WTC11 (cell line): ENCODE measurements at regions not wholly inside any gene's neighbourhood (a gene's known extent, or its start where the extent isn't known, plus 50 kb on each side); places are given as distances from the start of the nearest gene placed in this dataset.
"Not testable (repeated sequence)": the region's sequence is repeated elsewhere in the genome, so short reads cannot be mapped to it uniquely, and the experiment has no call there.

ENCODE experiments used
- ATAC-seq: fragments of 200-7000 bp; cut with Tn5 transposase; 2 replicates; pipeline ENCODE4 v1.10.0; 2021; ENCODE audit warnings: mild to moderate bottlenecking, moderate library complexity
- CTCF ChIA-PET: fragments of 300-600 bp; sonication (Branson Sonifier 250); formaldehyde crosslinking; loops from one replicate; lab custom pipeline; 2021; ENCODE audit warnings: antibody characterized with exemption; lab: Charles Lee
- POLR2A ChIA-PET: fragments of 350-600 bp; sonication (Branson Sonifier 250); formaldehyde crosslinking; loops from one replicate; lab custom pipeline; 2021; ENCODE audit warnings: antibody characterized with exemption; lab: Charles Lee
- DNase-seq: peaks from one replicate; pipeline ENCODE4 v3.0.0; 2021; ENCODE audit warnings: low spot score
- H3K27ac Mint-ChIP-seq: 2 replicates; pipeline ENCODE4 v1.8.0; 2021; ENCODE audit warnings: mixed read lengths
- H3K27me3 Mint-ChIP-seq: 2 replicates; pipeline ENCODE4 v1.8.0; 2021; ENCODE audit warnings: low read depth, mild to moderate bottlenecking, moderate library complexity, mixed read lengths
- H3K36me3 Mint-ChIP-seq: 2 replicates; pipeline ENCODE4 v1.8.0; 2021; ENCODE audit warnings: mixed read lengths
- H3K4me1 Mint-ChIP-seq: 2 replicates; pipeline ENCODE4 v1.8.0; 2022; ENCODE audit warnings: mixed read lengths
- H3K4me3 Mint-ChIP-seq: 2 replicates; pipeline ENCODE4 v1.8.0; 2021; ENCODE audit warnings: mild to moderate bottlenecking, moderate library complexity, mixed read lengths
- H3K9me3 Mint-ChIP-seq: 2 replicates; pipeline ENCODE4 v1.8.0; 2021; ENCODE audit warnings: mixed read lengths
- CREB1 ChIP-seq: sonication (generic); formaldehyde crosslinking; IDR thresholded peaks from 2 replicates; pipeline ENCODE4 v1.8.0; 2023; ENCODE audit warnings: mild to moderate bottlenecking, missing genetic modification reagents
- PRRX2 ChIP-seq: fragments of 250-450 bp; sonication (Bioruptor Pico); IDR thresholded peaks from 2 replicates; pipeline ENCODE4 v1.8.0; 2021; ENCODE audit warnings: mild to moderate bottlenecking
- ZNF219 ChIP-seq: sonication (generic); formaldehyde crosslinking; IDR thresholded peaks from 2 replicates; pipeline ENCODE4 v1.8.0; 2023; ENCODE audit warnings: missing genetic modification reagents, mild to moderate bottlenecking, borderline replicate concordance
- ZNF423 ChIP-seq: fragments of 250-450 bp; sonication (Bioruptor Pico); IDR thresholded peaks from 2 replicates; pipeline ENCODE4 v2.1.2; 2022; ENCODE audit warnings: mild to moderate bottlenecking, moderate library complexity
- TF ChIP-seq, protein P1 (sequence below): sonication (generic); formaldehyde crosslinking; IDR thresholded peaks from 2 replicates; pipeline ENCODE4 v1.8.0; 2022; ENCODE audit warnings: mild to moderate bottlenecking, missing genetic modification reagents
- TF ChIP-seq, protein P2 (sequence below): sonication (generic); formaldehyde crosslinking; IDR thresholded peaks from 2 replicates; pipeline ENCODE4 v1.8.0; 2022; ENCODE audit warnings: missing genetic modification reagents

DNA sequence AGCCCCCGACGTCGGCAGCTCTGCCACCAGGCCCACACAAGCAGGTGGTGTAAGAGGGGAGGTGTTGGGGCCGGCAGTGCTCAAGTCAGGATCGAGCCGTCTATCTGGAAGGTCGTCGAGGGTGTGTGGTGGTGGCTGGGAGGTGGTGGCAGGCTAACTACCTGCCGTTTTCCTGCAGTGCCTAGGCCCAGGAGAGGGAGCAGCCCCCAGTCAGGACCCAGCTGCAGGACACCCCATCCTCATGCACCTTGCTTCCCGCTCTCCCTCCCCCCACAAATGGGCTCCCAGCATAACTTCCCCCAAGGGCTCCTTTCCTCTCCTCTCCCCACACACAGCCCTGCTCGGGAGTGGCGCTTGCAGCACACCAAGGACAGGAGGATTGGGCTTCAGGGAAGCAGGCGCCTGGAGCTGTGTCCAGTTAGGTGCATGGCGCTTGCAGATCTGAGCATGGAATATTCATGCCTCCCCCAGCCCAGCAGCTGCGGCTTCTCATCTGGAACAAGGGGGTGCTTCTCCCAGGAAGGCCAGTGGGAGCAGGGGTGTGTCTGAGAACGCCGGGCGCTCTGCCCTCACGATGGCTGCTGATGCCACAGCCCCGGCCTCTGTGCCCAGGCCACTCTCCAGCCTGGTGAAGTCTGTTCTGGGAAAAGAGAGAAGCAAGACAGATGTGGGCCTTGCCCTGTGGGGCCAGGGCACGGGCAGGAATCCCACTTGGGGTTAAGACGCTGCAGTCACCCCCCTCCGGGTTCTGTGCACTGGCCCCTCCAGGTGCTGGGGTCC lies 127.7 kb downstream of the IGLL1 start:
- H3K27me3 Mint-ChIP-seq = peaks cover 3% of the 10 kb centered on the region; the same call in 1 of the 2 replicates
- CTCF ChIA-PET = interaction anchor here (0.6 kb wide), 1 partner anchor 371 kb away, joined by 5 read pairs; no protein-coding TSS in a partner anchor
- no peak for TF ChIP-seq ZNF423 (CRISPR knock-in tag)
- TF ChIP-seq, all 79 proteins: peak for 0
- H3K36me3 Mint-ChIP-seq = no peaks in the 10 kb centered on the region
- H3K9me3 Mint-ChIP-seq = peaks cover under 1% of the 10 kb centered on the region
- POLR2A ChIA-PET = no interaction called here
- no peak overlapping the region for H3K4me3 Mint-ChIP-seq
- no peak overlapping the region for H3K27ac Mint-ChIP-seq
- no peak; the same call in 1 of the 2 replicates for ATAC-seq
- no peaks in the 10 kb centered on the region for H3K4me1 Mint-ChIP-seq
- no peak for DNase-seq

DNA sequence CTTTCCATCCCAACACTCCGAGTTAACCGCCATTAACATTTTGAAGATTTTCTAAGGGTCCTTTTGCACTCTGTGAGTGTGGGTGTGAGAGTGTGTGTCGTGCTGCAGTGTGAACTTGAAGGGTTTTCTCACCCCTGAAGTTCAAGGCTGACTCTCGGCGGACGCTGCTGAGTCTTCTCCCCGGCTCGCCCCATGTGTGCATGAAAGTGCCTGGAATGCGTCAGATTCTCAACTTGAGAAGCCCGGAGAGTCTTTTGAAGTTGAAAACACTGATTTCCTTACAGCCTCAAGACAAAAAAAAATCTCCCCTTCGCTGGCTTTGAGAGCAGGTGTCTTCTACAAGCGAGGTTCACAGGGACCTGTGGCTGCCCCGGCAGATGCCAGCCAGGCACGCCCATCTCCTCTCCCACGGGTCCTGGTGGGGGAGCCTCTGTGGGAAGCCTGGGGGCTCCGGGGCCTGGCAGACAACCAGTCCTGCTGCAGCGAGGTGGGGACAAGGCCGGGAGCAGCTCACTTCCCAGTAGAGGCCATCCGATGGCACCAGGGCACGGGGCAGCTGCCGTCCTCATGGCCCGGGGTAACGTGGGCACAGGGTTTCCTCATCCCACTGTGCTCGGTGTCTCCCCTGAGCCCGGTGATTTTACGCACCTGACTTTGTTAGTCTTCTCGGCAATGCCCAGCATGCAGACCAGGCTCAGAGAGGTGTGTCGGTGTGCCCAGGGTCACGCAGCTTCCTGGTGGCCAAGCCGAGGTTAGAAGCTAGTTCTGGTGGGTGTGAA lies 128.4 kb downstream of the IGLL1 start:
- ATAC-seq, H3K4me1 Mint-ChIP-seq, H3K27ac Mint-ChIP-seq, CTCF ChIA-PET, H3K27me3 Mint-ChIP-seq, H3K9me3 Mint-ChIP-seq, H3K4me3 Mint-ChIP-seq, H3K36me3 Mint-ChIP-seq, DNase-seq, POLR2A ChIA-PET: not testable (repeated sequence)

GRCh38 chr22:23450821-23451220 lies 129.3 kb downstream of the IGLL1 start:
- ATAC-seq, H3K4me3 Mint-ChIP-seq, POLR2A ChIA-PET, CTCF ChIA-PET, H3K27ac Mint-ChIP-seq, H3K4me1 Mint-ChIP-seq, H3K27me3 Mint-ChIP-seq, DNase-seq: not testable (repeated sequence)
- peaks cover 14% of the 10 kb centered on the region for H3K9me3 Mint-ChIP-seq
- H3K36me3 Mint-ChIP-seq = peaks cover 11% of the 10 kb centered on the region

GRCh38 chr22:23450434-23450795 lies 129.7 kb downstream of the IGLL1 start:
- H3K27ac Mint-ChIP-seq = no peak overlapping the region
- no peak for DNase-seq
- TF ChIP-seq CREB1 (no peak), ZNF219 (CRISPR knock-in tag) (no peak), PRRX2 (CRISPR knock-in tag) (no peak)
- TF ChIP-seq, protein P1, sequence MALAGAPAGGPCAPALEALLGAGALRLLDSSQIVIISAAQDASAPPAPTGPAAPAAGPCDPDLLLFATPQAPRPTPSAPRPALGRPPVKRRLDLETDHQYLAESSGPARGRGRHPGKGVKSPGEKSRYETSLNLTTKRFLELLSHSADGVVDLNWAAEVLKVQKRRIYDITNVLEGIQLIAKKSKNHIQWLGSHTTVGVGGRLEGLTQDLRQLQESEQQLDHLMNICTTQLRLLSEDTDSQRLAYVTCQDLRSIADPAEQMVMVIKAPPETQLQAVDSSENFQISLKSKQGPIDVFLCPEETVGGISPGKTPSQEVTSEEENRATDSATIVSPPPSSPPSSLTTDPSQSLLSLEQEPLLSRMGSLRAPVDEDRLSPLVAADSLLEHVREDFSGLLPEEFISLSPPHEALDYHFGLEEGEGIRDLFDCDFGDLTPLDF (CRISPR knock-in tag) = no peak
- TF ChIP-seq, protein P2, sequence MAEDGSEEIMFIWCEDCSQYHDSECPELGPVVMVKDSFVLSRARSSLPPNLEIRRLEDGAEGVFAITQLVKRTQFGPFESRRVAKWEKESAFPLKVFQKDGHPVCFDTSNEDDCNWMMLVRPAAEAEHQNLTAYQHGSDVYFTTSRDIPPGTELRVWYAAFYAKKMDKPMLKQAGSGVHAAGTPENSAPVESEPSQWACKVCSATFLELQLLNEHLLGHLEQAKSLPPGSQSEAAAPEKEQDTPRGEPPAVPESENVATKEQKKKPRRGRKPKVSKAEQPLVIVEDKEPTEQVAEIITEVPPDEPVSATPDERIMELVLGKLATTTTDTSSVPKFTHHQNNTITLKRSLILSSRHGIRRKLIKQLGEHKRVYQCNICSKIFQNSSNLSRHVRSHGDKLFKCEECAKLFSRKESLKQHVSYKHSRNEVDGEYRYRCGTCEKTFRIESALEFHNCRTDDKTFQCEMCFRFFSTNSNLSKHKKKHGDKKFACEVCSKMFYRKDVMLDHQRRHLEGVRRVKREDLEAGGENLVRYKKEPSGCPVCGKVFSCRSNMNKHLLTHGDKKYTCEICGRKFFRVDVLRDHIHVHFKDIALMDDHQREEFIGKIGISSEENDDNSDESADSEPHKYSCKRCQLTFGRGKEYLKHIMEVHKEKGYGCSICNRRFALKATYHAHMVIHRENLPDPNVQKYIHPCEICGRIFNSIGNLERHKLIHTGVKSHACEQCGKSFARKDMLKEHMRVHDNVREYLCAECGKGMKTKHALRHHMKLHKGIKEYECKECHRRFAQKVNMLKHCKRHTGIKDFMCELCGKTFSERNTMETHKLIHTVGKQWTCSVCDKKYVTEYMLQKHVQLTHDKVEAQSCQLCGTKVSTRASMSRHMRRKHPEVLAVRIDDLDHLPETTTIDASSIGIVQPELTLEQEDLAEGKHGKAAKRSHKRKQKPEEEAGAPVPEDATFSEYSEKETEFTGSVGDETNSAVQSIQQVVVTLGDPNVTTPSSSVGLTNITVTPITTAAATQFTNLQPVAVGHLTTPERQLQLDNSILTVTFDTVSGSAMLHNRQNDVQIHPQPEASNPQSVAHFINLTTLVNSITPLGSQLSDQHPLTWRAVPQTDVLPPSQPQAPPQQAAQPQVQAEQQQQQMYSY (CRISPR knock-in tag) = no peak
- TF ChIP-seq, all 79 proteins: peak for 0
- no peaks in the 10 kb centered on the region; the same call in 1 of the 2 replicates for H3K27me3 Mint-ChIP-seq
- CTCF ChIA-PET = no interaction called here
- ATAC-seq = no peak
- POLR2A ChIA-PET = no interaction called here
- H3K4me1 Mint-ChIP-seq = no peaks in the 10 kb centered on the region
- peaks cover 11% of the 10 kb centered on the region for H3K36me3 Mint-ChIP-seq
- H3K9me3 Mint-ChIP-seq = peaks cover 14% of the 10 kb centered on the region
- no peak overlapping the region for H3K4me3 Mint-ChIP-seq

DNA sequence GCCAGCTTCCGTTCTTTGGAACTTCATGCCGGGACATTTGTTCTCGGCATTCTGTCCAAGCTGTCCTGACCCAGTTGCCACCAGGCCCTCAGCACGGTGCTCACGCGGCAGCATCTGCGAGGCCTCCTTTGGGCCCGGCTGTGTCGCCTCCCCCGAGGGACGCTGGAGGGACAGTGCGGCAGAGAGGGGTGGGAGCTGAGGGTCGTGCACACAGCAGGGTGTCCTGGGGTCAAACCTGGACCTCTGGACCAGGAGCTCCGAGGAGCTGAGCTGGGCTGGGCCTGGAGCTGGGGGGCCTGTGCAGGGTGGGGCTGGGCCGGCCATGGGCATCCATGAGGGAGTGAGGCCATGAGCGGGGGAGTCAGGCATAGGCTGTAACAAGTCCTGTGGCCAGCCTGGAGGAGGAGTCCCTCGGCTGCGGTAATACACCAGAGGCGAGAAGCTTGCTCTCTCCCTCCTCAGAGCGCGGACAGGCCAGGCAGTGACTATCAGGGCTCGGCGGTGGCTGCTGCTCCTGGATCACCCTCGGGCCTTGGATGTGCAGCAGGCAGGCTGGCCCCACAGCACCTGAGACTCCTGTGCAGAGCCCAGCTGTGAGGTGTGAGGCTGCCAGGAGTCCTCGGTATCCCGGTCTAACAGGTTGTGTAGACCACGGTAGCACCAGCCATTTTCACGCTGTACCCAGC lies 130.2 kb downstream of the IGLL1 start:
- CTCF ChIA-PET, DNase-seq, H3K4me1 Mint-ChIP-seq, H3K4me3 Mint-ChIP-seq, ATAC-seq, H3K27ac Mint-ChIP-seq, POLR2A ChIA-PET, H3K27me3 Mint-ChIP-seq: not testable (repeated sequence)
- H3K9me3 Mint-ChIP-seq = peaks cover 18% of the 10 kb centered on the region
- peaks cover 11% of the 10 kb centered on the region for H3K36me3 Mint-ChIP-seq

DNA sequence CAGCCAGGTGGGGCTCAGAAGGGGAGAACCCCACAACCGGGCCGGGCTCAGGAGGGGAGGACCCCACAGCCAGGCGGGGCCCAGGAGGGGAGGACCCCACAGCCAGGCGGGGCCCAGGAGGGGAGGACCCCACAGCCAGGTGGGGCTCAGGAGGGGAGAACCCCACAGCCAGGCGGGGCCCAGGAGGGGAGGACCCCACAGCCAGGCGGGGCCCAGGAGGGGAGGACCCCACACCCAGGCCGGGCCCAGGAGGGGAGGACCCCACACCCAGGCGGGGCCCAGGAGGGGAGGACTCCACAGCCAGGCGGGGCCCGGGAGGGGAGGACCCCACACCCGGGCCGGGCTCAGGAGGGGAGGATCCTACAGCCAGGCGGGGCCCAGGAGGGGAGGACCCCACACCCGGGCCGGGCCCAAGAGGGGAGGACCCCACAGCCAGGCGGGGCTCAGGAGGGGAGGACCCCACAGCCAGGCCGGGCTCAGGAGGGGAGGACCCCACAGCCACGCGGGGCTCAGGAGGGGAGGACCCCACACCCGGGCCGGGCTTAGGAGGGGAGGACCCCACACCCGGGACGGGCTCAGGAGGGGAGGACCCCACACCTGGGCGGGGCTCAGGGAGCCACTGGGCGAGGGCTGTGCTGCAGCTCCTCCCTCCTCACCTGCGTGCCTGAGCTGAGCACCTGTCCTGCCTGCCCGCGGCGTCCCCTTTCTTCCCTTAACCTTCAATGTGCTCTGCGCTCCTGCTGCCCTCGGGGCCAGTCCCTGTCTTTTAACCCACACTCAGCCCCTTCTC lies 131.4 kb downstream of the IGLL1 start:
- H3K27ac Mint-ChIP-seq, CTCF ChIA-PET, H3K4me1 Mint-ChIP-seq, ATAC-seq, H3K4me3 Mint-ChIP-seq, H3K27me3 Mint-ChIP-seq, POLR2A ChIA-PET, DNase-seq: not testable (repeated sequence)
- Mint-ChIP-seq H3K36me3 (peaks cover 11% of the 10 kb centered on the region), H3K9me3 (peaks cover 23% of the 10 kb centered on the region)
